Ishikawa (cell line): ENCODE measurements at regions not wholly inside any gene's neighbourhood (a gene's known extent, or its start where the extent isn't known, plus 50 kb on each side); places are given as distances from the start of the nearest gene placed in this dataset.

ENCODE experiments used
- EP300 ChIP-seq: IDR thresholded peaks from 2 replicates; pipeline ENCODE4 v1.6.1; 2012; ENCODE audit warnings: borderline replicate concordance
- TAF1 ChIP-seq: IDR thresholded peaks from 2 replicates; pipeline ENCODE4 v1.6.1; 2012; ENCODE audit warnings: low read depth, mild to moderate bottlenecking
- YY1 ChIP-seq: IDR thresholded peaks from 2 replicates; pipeline ENCODE4 v1.6.1; 2012; ENCODE audit warnings: low read depth

GRCh38 chr13:39918620-39919236 lies 263.3 kb downstream of the COG6 start:
- TF ChIP-seq YY1 (no peak), TAF1 (no peak), EP300 (no peak)
